Right atrium auricular region (tissue), 2 donors: ENCODE measurements at regions not wholly inside any gene's neighbourhood (a gene's known extent, or its start where the extent isn't known, plus 50 kb on each side); places are given as distances from the start of the nearest gene placed in this dataset.

ENCODE experiments used
- DNase-seq: peaks from one replicate; pipeline ENCODE4 v3.0.0-alpha.2; 2019; ENCODE audit warnings: low spot score
- H3K27ac ChIP-seq, 2 donors: fragments of 200-600 bp; sonication (generic); 1 replicate in 1 of 2; 2 replicates in 1 of 2; pipeline ENCODE4 v1.5.1; 2016 to 2019
- H3K27me3 ChIP-seq, 2 donors: fragments of 200-600 bp; sonication (generic); one replicate each; pipeline versions ENCODE4 v1.5.1 to v1.6.0; 2017 to 2019
- H3K36me3 ChIP-seq: fragments of 200-600 bp; sonication (generic); one replicate; pipeline ENCODE4 v1.5.1; 2016
- H3K4me1 ChIP-seq, 2 donors: fragments of 200-600 bp; sonication (generic); one replicate each; pipeline versions ENCODE4 v1.5.1 to v1.6.0; 2017 to 2019
- H3K4me3 ChIP-seq, 2 donors: fragments of 200-600 bp; sonication (generic); 1 replicate in 1 of 2; 2 replicates in 1 of 2; pipeline ENCODE4 v1.5.1; 2017 to 2019; ENCODE audit warnings: mild to moderate bottlenecking in 1 of 2, moderate library complexity in 1 of 2
- H3K9me3 ChIP-seq, 2 donors: fragments of 200-600 bp; sonication (generic); one replicate each; pipeline ENCODE4 v1.5.1; 2019
- TF ChIP-seq, protein P1 (sequence below), 2 donors: fragments of 200-600 bp; sonication (generic); IDR thresholded peaks; one replicate each; pipeline ENCODE4 v1.5.1; 2019; ENCODE audit warnings: antibody characterized with exemption in 2 of 2

DNA sequence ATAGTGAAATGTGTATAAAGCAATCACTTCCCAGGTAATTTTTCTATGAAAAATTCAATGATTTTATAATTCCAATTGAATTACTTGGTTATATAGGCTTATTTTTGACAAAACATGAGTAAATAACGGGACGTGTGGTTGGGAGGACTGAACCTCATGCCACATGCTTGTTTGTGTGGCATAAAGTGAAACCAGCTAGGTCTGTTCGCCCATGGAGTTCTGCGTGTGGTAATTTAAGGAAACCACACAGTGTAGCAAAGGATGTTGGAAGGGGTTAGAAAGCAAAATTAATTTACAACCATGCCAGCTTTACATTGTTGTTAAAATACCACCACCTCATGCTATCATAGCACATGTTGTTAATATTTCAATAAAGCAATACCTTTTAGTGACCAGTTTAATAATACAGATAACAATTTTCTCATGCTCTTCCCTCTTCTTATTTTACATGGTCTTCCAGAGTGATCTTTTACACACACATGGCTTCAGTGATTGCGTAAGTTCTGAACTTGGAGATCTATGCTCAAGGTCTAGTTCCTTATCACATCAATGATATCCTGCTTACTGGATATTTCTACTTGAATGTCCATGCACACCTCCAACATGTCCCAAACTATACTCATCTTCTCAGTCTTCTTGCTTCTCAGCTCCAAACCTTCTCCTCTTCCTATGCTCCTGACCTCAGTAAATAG lies 156.4 kb upstream of the ITGA4 start:
- H3K9me3 ChIP-seq = peaks cover 5 to 7% of the 10 kb centered on the region in 2 donors
- no peaks in the 10 kb centered on the region for H3K27me3 ChIP-seq
- TF ChIP-seq, protein P1, sequence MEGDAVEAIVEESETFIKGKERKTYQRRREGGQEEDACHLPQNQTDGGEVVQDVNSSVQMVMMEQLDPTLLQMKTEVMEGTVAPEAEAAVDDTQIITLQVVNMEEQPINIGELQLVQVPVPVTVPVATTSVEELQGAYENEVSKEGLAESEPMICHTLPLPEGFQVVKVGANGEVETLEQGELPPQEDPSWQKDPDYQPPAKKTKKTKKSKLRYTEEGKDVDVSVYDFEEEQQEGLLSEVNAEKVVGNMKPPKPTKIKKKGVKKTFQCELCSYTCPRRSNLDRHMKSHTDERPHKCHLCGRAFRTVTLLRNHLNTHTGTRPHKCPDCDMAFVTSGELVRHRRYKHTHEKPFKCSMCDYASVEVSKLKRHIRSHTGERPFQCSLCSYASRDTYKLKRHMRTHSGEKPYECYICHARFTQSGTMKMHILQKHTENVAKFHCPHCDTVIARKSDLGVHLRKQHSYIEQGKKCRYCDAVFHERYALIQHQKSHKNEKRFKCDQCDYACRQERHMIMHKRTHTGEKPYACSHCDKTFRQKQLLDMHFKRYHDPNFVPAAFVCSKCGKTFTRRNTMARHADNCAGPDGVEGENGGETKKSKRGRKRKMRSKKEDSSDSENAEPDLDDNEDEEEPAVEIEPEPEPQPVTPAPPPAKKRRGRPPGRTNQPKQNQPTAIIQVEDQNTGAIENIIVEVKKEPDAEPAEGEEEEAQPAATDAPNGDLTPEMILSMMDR (IDR thresholded peaks at IDR 0.05) = no peak
- DNase-seq = no peak
- no peaks in the 10 kb centered on the region for H3K4me1 ChIP-seq
- no peak overlapping the region for H3K27ac ChIP-seq
- H3K4me3 ChIP-seq = no peak overlapping the region
- H3K36me3 ChIP-seq = no peaks in the 10 kb centered on the region

GRCh38 chr2:181304011-181304844 lies 153.0 kb upstream of the ITGA4 start:
- H3K36me3 ChIP-seq = no peaks in the 10 kb centered on the region
- H3K27me3 ChIP-seq = no peaks in the 10 kb centered on the region
- TF ChIP-seq, protein P1 (IDR thresholded peaks at IDR 0.05) = no peak
- H3K9me3 ChIP-seq = no peaks in the 10 kb centered on the region
- H3K27ac ChIP-seq = no peak overlapping the region
- no peak for DNase-seq
- no peak overlapping the region for H3K4me3 ChIP-seq
- no peaks in the 10 kb centered on the region for H3K4me1 ChIP-seq

GRCh38 chr2:181305301-181306123 lies 151.7 kb upstream of the ITGA4 start:
- no peak overlapping the region for H3K27ac ChIP-seq
- H3K4me3 ChIP-seq = no peak overlapping the region
- no peak for DNase-seq
- H3K36me3 ChIP-seq = no peaks in the 10 kb centered on the region
- H3K4me1 ChIP-seq = no peaks in the 10 kb centered on the region
- TF ChIP-seq, protein P1 (IDR thresholded peaks at IDR 0.05) = no peak
- H3K27me3 ChIP-seq = no peaks in the 10 kb centered on the region
- no peaks in the 10 kb centered on the region for H3K9me3 ChIP-seq

DNA sequence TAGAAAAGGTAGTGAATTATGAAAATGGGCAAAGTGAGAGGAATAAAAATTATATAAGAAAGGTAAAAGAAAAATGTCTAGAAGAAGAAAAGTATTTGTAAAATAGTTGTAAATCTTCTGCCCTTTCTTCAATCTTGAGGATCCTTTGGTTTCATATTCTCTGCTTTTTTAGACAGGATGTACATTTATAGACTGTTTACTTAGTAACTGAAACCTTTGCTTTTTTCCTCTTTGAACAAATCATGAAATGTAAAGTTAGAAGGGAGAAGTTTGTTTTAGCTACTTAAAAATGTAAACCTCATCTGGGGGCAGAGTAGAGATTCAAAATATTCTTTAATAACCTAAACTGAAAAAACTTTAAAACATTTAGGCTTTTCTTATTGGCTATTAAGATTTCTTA lies 150.4 kb upstream of the ITGA4 start:
- no peak overlapping the region for H3K27ac ChIP-seq
- H3K4me3 ChIP-seq = no peak overlapping the region
- H3K36me3 ChIP-seq = no peaks in the 10 kb centered on the region

More for the DNA sequence above, 150.4 kb upstream of the ITGA4 start:
- Histone ChIP-seq H3K9me3 (no peaks in the 10 kb centered on the region), H3K4me1 (no peaks in the 10 kb centered on the region), H3K27me3 (no peaks in the 10 kb centered on the region)
- no peak for DNase-seq
- TF ChIP-seq, protein P1 (IDR thresholded peaks at IDR 0.05) = no peak
